HUES48 (cell line): ENCODE measurements at regions not wholly inside any gene's neighbourhood (a gene's known extent, or its start where the extent isn't known, plus 50 kb on each side); places are given as distances from the start of the nearest gene placed in this dataset.

Experiments used
- H3K27ac ChIP-seq: one replicate; pipeline ENCODE4 v1.7.0; 2013; ENCODE audit warnings: low read depth, low read length, inconsistent platforms
- H3K27me3 ChIP-seq: 2 replicates; pipeline ENCODE4 v1.6.1; 2013; ENCODE audit warnings: mild to moderate bottlenecking, low read length; ENCODE audit not compliant: control insufficient read depth, insufficient read depth
- H3K36me3 ChIP-seq: 2 replicates; pipeline ENCODE4 v1.6.1; 2013; ENCODE audit warnings: low read length; ENCODE audit not compliant: control insufficient read depth, insufficient read depth
- H3K4me1 ChIP-seq: 2 replicates; pipeline ENCODE4 v1.6.1; 2013; ENCODE audit warnings: mild to moderate bottlenecking, low read length; ENCODE audit not compliant: control insufficient read depth, insufficient read depth
- H3K4me3 ChIP-seq: 2 replicates; pipeline ENCODE4 v1.5.1; 2013; ENCODE audit warnings: mild to moderate bottlenecking, low read depth, low read length
- H3K9ac ChIP-seq: 2 replicates; pipeline ENCODE4 v1.6.1; 2013; ENCODE audit warnings: mild to moderate bottlenecking, low read depth, low read length, moderate library complexity
- H3K9me3 ChIP-seq: 2 replicates; pipeline ENCODE4 v1.6.1; 2013; ENCODE audit warnings: low read length; ENCODE audit not compliant: control insufficient read depth, insufficient read depth

DNA sequence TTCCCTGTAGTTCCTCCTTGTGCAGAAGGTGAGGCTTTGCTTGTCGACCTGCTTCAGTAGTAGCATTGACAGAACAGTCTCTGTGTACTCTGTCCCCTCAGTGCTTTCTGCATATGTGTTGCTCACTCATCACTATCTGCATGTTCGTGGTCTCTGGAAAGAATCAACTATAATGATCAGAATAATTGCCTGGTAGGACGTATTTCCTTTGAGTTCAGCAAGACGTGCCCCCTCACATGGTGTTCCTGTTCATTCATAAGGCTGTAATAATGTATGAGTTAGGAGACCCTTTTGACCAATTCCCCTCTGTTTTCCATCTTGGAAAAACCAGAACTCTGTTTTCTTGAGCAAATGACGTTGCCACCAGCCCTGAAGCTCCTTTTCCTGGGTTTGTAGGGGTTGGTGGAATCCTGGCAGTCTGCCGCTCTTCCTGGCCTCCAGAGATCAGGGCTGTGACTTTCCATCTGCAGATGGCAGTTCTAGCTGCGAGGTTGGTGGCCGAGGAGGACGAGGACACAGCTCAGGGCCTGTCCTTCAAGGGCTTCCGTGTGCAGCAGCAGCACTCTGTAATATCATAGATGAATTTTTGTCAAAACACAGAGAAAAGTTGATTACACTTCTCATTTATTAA lies 61.9 kb downstream of the EXOSC2 start:
- Histone ChIP-seq H3K9me3 (no peaks in the 10 kb centered on the region), H3K4me1 (peaks cover 18% of the 10 kb centered on the region), H3K27ac (no peak overlapping the region), H3K27me3 (no peaks in the 10 kb centered on the region), H3K9ac (no peak overlapping the region), H3K36me3 (no peaks in the 10 kb centered on the region), H3K4me3 (no peak overlapping the region)

DNA sequence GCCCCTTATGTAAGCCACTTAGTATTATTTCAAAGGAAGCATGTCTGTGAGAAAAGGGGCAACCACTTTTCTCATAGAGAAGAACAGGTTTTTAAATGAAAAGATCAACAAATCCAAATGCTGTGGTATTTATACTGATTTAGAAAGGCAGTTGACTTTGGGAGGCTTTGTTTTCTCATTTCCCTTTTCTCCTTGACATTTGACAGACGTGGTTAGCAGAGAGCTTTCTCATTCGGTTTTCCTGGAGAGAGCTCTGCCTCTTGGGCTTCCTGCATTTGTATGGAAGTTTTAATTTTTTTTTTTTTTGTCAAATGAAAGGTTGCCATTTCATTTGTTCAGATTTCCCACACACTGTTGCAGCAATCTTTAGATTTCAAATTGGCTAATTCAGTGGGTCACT lies 62.5 kb downstream of the EXOSC2 start:
- H3K36me3 ChIP-seq = no peaks in the 10 kb centered on the region
- H3K27ac ChIP-seq = peak overlapping the region; percentile 48
- H3K27me3 ChIP-seq = no peaks in the 10 kb centered on the region
- H3K9me3 ChIP-seq = no peaks in the 10 kb centered on the region
- H3K4me1 ChIP-seq = peaks cover 18% of the 10 kb centered on the region
- no peak overlapping the region for H3K4me3 ChIP-seq
- H3K9ac ChIP-seq = no peak overlapping the region

DNA sequence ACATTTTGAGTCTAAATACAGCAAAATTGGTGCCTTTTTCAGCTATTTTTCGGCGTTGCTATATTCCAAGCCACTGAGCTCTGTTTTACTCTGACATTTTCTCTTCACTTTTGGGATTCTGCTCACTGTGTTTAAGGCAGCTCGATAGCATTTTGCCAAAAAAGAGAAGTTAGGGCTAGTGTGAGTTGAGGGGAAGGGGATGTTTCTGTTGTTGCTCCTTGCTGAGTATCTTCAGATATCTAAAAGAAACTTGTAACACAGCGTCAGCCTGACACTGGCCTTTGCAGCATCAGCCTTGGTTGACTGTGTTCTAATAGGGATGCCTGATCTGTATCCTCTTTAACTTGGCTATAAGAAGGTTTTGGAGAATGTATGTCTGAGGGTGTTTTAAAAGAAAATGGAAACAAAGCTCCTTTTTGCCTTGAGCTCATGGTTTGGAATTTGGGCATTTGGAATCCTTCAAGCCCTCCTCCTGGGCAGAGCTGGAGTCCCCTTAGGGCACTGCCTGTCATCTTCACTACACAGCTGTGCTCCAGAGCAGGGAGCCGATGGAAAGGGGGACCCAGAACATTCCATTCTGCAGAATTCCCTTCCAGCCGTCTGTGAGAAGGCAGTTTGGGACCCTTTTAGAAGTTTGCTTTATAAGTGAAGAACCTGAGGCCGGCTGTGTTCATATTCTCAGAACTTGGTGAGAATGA lies 63.0 kb downstream of the EXOSC2 start:
- peaks cover 18% of the 10 kb centered on the region for H3K4me1 ChIP-seq
- no peak overlapping the region for H3K4me3 ChIP-seq
- no peaks in the 10 kb centered on the region for H3K27me3 ChIP-seq
- no peaks in the 10 kb centered on the region for H3K36me3 ChIP-seq
- no peaks in the 10 kb centered on the region for H3K9me3 ChIP-seq
- H3K9ac ChIP-seq = no peak overlapping the region
- peak overlapping the region; percentile 48 for H3K27ac ChIP-seq

DNA sequence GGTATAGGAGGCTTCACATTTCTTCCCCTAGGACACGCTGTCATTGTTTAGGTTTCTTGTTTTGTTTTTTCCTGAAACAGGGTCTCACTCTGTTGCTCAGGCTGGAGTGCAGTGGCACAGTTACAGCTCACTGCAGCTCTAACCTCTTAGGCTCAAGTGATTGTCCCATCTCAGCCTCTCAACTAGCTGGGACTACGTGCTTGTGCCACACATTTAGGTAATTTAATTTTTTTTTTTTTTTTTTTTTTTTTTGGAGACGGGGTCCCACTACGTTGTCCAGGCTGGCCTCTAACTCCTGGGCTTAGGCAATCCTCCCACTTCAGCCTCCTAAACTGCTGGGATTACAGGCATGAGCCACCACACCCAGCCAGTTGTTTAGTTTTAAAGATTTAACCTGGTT lies 66.2 kb downstream of the EXOSC2 start:
- Histone ChIP-seq H3K9me3 (no peaks in the 10 kb centered on the region), H3K36me3 (no peaks in the 10 kb centered on the region), H3K27me3 (no peaks in the 10 kb centered on the region), H3K4me1 (peaks cover 18% of the 10 kb centered on the region), H3K4me3 (no peak overlapping the region), H3K9ac (no peak overlapping the region), H3K27ac (no peak overlapping the region)

DNA sequence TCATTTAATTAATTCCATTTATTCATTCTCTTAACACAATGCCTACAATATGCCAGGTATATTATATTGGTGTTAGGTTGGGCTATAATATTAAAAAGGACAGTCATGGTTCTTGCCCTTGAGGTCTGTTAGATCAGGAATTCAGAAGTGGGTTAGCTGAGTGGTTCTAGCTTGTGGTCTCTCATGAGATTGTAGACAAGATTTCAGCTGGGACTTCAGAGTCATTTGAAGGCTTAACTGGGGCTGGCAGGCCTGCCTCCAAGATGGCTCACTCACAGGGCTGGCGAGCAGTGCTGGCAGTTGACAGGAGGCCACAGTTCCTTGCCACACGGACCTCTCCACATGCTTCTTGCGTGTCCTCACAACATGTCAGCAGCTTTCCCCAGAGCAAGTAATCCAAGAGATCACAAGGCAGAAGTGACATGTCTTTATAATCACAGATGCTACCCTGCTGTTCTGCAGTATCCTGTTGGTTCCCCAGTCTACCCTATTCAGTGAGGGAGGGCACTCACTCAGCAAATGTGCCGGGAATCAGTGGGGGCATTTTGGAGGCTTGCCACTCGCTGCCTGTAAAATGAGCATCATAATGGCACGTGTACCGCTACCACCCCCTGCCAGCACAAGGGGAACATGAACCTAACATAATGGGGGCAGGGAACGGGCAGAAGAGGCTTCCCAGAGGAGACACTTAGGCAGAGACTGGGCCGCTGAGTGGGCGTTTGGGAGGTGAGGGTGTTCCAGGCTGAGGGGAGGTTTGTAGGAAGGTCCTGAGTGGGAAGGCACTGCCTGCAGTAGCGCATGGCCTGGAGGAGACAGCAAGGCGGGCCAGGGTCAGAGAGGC lies 70.0 kb downstream of the EXOSC2 start:
- Histone ChIP-seq H3K9me3 (no peaks in the 10 kb centered on the region), H3K27me3 (no peaks in the 10 kb centered on the region), H3K27ac (no peak overlapping the region), H3K4me3 (no peak overlapping the region), H3K9ac (no peak overlapping the region), H3K36me3 (no peaks in the 10 kb centered on the region), H3K4me1 (peaks cover 17% of the 10 kb centered on the region)

DNA sequence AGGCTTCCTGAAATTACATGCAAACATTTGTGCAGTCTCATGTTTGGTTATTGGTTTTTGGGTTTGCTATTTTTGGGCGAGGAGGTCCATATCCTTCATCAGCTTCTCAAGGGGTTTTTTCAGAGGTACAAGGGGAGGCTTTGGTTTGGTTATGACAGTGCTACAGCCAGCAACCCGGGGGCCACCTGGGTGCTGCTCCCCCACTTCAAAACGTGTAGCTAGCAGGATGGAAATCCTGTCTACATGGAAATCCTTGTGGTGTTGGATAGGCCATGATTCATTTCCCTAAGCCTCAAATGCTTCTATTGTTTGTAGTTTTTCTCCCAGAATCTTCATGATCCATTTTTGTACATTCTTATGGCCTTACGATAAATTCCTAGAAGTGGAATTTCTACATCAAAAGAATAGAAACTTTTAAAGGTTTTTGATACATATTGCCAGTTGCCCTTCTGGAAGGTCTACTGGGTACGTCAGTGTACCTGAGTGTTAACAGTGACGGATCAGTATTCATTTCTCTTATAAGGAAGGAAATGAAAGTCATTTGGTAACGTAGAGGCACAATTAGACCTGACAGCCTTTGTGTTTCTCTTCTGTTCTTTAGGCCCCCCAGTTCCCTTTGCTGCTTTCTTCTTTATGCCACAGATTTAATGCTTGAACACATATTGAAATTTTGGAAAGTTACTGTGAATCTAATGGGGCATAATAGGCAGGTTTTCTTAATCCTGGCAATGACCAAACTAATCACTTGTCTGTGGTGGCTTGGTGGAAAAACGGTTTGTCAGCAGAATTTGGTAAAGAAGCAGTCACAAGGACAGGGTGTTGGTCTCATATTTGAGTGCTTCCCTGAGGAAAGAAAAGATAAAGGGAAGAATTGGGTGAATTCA lies 69.7 kb upstream of the ABL1 start:
- Histone ChIP-seq H3K27ac (no peak overlapping the region), H3K36me3 (no peaks in the 10 kb centered on the region), H3K27me3 (no peaks in the 10 kb centered on the region), H3K4me3 (no peak overlapping the region), H3K4me1 (peaks cover 20% of the 10 kb centered on the region), H3K9me3 (no peaks in the 10 kb centered on the region), H3K9ac (no peak overlapping the region)

DNA sequence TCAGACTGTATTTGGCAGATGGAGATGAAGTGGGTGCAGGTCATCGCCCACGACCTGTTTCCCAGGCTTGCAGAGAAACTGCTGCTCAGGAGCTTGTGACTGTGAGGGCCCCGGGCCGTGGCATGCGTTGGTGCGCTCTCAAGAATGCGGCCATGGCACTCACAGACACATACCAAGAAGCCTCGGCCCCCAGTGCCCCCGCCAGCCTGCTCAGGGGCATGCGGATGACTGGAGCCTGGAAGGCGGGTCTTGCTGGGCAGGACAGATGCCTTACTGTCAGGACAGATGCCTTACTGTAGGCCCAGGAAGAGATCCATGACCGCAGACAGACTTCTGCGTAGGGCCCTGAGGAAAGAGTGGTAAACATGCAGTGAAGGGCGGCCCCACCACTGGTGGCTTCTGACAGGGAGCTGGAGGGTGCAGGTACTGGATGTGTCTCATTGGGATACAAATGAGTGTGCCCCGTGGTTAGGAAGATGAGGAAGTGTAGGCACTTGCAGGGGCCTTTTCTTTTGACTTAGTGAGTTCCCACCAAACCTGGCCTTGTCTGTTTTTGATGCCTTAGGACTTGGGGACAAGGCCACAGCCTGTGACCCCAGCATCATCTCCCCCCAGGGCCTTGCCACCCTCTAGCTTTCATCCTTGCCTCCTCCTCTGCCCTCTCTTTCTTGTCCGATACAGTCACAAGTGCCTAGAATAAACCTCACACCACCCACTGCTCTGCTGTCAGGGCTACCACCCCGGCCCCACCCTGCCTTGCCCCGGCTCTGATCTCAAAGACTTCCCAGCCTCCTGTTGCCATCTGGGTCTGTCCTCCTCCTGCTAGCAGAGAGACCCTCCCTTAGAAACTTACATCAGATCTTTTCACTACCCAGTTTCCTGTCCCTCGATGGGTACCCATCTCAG lies 68.8 kb upstream of the ABL1 start:
- H3K9me3 ChIP-seq = no peaks in the 10 kb centered on the region
- H3K27ac ChIP-seq = no peak overlapping the region
- H3K9ac ChIP-seq = no peak overlapping the region
- H3K36me3 ChIP-seq = no peaks in the 10 kb centered on the region
- H3K4me3 ChIP-seq = no peak overlapping the region
- no peaks in the 10 kb centered on the region for H3K27me3 ChIP-seq
- H3K4me1 ChIP-seq = peaks cover 20% of the 10 kb centered on the region

DNA sequence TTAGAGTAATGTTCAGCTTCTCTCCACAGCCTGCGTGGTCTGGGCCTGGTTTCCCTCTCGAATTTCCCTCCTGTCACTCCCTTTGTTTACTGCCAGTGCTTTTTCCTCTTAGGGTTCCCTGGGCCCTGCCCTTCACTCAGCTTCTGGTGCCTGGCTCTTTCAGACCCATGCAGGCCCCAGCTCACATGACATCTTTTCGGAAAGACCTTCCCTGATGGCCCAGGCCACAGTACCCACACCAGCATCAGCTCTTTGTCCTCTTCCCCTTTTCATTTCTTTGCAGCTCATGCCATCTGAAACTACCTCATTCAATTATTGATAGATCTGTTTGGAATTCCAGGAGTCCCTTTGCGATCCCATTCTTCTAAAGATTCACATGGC lies 68.1 kb upstream of the ABL1 start:
- Histone ChIP-seq H3K4me3 (no peak overlapping the region), H3K36me3 (no peaks in the 10 kb centered on the region), H3K27ac (no peak overlapping the region), H3K27me3 (no peaks in the 10 kb centered on the region), H3K4me1 (peaks cover 20% of the 10 kb centered on the region), H3K9me3 (no peaks in the 10 kb centered on the region), H3K9ac (no peak overlapping the region)

DNA sequence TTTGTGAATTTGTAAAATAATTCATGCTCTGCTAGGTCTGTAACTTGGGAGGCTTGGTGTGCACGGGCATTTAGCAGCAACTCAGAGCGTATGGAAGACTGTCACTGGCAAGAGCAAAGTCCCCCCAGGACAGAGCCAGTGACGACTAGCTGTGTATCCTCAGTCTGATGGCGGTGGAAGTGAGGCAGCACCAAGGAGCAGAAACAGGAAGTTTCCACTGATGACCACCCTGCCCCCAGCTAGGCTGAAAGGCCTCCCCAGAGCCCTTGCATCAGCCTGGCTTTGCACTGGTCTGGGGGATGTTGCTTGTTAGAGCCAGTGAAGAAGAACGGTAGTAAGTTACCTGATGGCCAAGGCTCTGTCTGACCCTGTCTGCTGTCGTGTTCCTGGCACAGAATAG lies 66.8 kb upstream of the ABL1 start:
- H3K27ac ChIP-seq = peak overlapping the region; percentile 64

DNA sequence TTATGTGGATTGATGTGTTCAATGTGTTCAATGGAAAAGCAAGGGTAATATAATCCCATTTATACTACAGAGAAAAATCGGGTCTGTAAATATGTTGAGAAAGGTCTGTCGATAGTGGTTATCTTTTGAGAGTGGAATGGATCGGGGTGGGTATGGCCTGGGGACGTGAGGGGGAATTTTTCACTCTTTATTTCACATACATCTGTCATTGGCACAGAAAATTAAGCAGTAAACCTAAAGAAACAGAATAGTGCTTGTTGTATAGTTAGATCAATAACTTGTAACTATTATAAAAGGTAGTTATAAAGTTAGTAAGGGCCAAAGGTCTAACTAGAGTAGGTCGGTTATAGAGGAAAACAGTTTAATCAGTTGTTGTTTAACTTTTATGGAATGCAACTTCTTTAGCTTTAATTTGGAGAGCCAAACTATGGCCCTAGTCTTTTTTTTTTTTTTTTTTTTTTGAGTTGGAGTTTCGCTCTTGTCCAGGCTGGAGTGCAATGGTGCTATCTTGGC lies 66.1 kb upstream of the ABL1 start:
- H3K9ac ChIP-seq = no peak overlapping the region
- H3K9me3 ChIP-seq = no peaks in the 10 kb centered on the region
- peaks cover 20% of the 10 kb centered on the region for H3K4me1 ChIP-seq
- no peaks in the 10 kb centered on the region for H3K27me3 ChIP-seq
- no peak overlapping the region for H3K4me3 ChIP-seq
- peak overlapping the region; percentile 64 for H3K27ac ChIP-seq
- H3K36me3 ChIP-seq = no peaks in the 10 kb centered on the region

More for the DNA sequence above, 66.8 kb upstream of the ABL1 start:
- H3K4me3 ChIP-seq = no peak overlapping the region; the same call in 1 of the 2 replicates
- no peaks in the 10 kb centered on the region for H3K36me3 ChIP-seq
- H3K4me1 ChIP-seq = peaks cover 20% of the 10 kb centered on the region
- peak overlapping the region; percentile 23; the same call in 1 of the 2 replicates for H3K9ac ChIP-seq
- no peaks in the 10 kb centered on the region for H3K27me3 ChIP-seq
- no peaks in the 10 kb centered on the region for H3K9me3 ChIP-seq
